PC-3 (cell line): ENCODE measurements at regions not wholly inside any gene's neighbourhood (a gene's known extent, or its start where the extent isn't known, plus 50 kb on each side); places are given as distances from the start of the nearest gene placed in this dataset.

ENCODE experiments used
- CTCF ChIP-seq: fragments of 300-600 bp; sonication (generic); conservative IDR thresholded peaks from 2 replicates; pipeline ENCODE4 v1.5.1; 2017; ENCODE audit warnings: antibody characterized with exemption, low read depth, mild to moderate bottlenecking, low read length
- EZH2 ChIP-seq: fragments of 300-600 bp; sonication (generic); IDR thresholded peaks from one replicate; pipeline ENCODE4 v1.6.1; 2017; ENCODE audit warnings: antibody characterized with exemption, mild to moderate bottlenecking, low read length; ENCODE audit not compliant: unreplicated experiment
- EZH2phosphoT487 ChIP-seq: fragments of 300-600 bp; sonication (generic); IDR thresholded peaks from 2 replicates; pipeline ENCODE4 v1.6.1; 2018; ENCODE audit warnings: mild to moderate bottlenecking, antibody characterized with exemption, low read length, borderline replicate concordance

- TF ChIP-seq CTCF, result no peak
- no peak for TF ChIP-seq EZH2
- no peak for TF ChIP-seq EZH2phosphoT487
These were observed 94.1 kb downstream of the SNX5 start for GRCh38 chr20:17874271-17875105.
